ENCODE measurements at regions not wholly inside any gene's neighbourhood (a gene's known extent, or its start where the extent isn't known, plus 50 kb on each side); places are given as distances from the start of the nearest gene placed in this dataset.
"Not testable (repeated sequence)": the region's sequence is repeated elsewhere in the genome, so short reads cannot be mapped to it uniquely, and the experiment has no call there.

- intact Hi-C loops (cut with DNase I), result no loop called here
- no peak for DNase-seq (ENCODE audit: low spot score)
Observed at GRCh38 chr6:2611092-2611491, 139.6 kb downstream of the MYLK4 start.

DNA sequence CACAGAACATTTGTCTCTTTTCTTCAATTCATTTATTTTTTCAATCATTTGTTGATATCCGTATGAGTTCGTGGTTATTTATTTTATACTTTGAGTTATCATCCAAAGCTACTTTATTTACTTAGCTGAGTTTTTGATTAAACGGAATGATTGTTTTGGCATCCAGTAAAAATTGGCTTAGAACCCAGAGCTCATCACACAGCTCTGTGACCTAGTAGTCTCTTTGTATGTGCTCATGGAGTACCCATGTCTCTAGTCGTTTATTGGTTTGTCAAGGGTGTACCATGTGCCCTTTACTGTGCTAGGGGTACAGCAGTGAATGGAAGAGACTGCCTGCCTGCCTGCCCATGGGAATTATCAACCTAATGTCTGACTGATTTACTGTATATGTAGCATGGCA lies 142.2 kb downstream of the MYLK4 start:
- intact Hi-C loops (cut with DNase I), result no loop called here

DNA sequence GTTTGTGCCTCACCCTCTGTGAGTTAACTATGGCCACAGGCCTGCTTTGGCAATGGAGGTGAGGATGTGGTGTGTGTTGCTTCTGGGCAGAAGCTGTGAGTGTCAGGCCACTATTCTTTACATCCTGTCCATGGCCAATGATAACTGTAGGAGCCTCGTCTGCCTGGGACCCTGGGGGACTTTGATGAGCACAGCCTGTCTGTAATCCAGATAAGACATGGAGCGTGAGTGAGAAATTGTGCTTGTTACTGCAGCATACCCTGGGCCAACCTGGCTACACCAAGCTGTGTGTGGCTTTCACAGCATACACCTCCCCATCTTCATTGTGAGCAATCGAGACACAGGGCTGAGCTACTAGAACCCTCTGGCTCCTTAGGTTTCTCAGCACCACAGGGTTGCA lies 150.4 kb downstream of the MYLK4 start:
- no peak for DNase-seq (ENCODE audit: low spot score)
- intact Hi-C loops (cut with DNase I), result no loop called here

More for the DNA sequence above, 142.2 kb downstream of the MYLK4 start:
- DNase-seq (ENCODE audit: low spot score), result no peak

GRCh38 chr6:2599817-2600216 lies 150.9 kb downstream of the MYLK4 start:
- intact Hi-C loops (cut with DNase I), result no loop called here
- DNase-seq (ENCODE audit: low spot score), result no peak

GRCh38 chr6:2598867-2599266 lies 151.9 kb downstream of the MYLK4 start:
- intact Hi-C loops (cut with DNase I), result no loop called here
- no peak for DNase-seq (ENCODE audit: low spot score)

DNA sequence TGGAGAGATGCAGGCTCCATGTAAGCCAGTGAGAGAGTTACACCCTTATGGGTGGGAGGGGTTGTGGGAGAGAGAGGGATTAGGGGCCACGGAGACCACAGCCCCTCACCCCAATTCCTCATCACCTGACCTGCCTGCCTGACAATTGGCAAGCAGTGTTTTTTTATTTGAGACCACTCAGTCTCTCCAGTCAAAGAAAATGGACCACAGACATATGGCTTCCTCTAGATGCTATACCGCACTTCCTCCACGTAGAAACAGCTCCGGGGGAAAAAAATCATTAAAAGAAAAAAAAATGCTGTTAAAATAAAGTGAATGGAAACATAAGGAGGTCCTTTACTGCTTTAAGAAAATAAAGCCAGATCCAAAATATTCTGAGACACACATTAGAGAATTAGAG lies 152.7 kb downstream of the MYLK4 start:
- intact Hi-C loops (cut with DNase I), result no loop called here
- DNase-seq (ENCODE audit: low spot score), result no peak

- intact Hi-C loops (cut with DNase I), result not testable (repeated sequence)
Observed at GRCh38 chr6:2597457-2597856, 153.3 kb downstream of the MYLK4 start.

GRCh38 chr6:2596222-2596621 lies 154.5 kb downstream of the MYLK4 start:
- no peak for DNase-seq (ENCODE audit: low spot score)
- intact Hi-C loops (cut with DNase I), result no loop called here

More at GRCh38 chr6:2597457-2597856, 153.3 kb downstream of the MYLK4 start:
- not testable (repeated sequence) for DNase-seq (ENCODE audit: low spot score)

- DNase-seq (ENCODE audit: low spot score), result no peak
- intact Hi-C loops (cut with DNase I), result no loop called here
Observed at GRCh38 chr6:2594868-2595267, 155.9 kb downstream of the MYLK4 start.

DNA sequence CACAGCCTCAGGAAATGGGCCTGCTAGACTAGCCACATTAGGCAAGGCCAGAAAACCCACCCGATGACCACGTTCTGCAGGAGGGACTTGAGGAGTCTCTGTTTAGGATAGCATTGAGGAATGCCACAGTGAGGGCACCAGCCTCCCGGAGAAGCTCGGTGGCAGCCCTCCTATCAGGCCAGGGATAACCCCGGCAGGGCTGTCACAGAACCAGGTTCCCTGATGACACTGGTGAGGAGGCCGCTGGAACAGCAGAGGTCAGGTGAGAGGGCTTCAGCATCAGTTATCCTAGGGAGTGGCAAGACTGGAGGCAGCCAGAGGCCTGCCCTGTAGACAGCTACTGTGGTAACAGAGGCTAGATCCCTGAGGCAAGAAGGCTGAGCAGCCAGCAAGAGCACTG lies 157.6 kb downstream of the MYLK4 start:
- intact Hi-C loops (cut with DNase I), result no loop called here
- no peak for DNase-seq (ENCODE audit: low spot score)

GRCh38 chr6:2589171-2589661 lies 161.5 kb downstream of the MYLK4 start:
- no peak for DNase-seq (ENCODE audit: low spot score)
- intact Hi-C loops (cut with DNase I), result no loop called here

DNA sequence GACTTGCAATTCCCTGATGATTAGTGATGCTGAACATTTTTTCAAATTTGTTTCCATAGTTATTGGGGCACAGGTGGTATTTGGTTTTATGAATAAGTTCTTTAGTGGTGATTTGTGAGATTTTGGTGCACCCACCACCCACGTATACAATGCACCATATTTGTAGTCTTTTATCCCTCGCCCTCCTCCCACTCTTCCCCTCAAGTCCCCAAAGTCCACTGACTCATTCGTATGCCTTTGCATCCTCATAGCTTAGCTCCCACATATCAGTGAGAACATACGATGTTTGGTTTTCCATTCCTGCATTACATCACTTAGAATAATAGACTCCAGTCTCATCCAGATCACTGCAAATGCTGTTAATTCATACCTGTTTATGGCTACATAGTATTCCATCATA lies 167.3 kb downstream of the MYLK4 start:
- no peak for DNase-seq (ENCODE audit: low spot score)

DNA sequence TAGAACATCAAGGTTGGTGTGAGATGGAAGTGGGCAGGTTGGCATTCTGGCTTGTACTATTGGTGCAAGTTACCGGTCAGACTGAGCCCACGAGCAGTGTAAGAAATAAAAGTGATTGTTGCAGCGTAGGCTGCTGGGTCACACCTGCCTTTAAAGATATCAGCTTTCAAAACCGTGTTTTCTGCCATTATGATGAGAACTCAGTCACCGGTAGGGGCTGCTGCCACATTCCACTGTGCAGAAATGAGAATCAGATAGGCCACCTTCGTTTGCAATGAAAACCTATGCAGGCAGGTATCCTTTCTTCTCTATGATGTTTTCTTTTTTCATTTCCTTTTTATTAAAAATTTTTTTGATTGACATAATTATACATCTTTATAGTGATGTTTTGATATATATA lies 168.5 kb downstream of the MYLK4 start:
- intact Hi-C loops (cut with DNase I), result no loop called here
- DNase-seq (ENCODE audit: low spot score), result no peak

More for the DNA sequence above, 167.3 kb downstream of the MYLK4 start:
- intact Hi-C loops (cut with DNase I), result no loop called here

DNA sequence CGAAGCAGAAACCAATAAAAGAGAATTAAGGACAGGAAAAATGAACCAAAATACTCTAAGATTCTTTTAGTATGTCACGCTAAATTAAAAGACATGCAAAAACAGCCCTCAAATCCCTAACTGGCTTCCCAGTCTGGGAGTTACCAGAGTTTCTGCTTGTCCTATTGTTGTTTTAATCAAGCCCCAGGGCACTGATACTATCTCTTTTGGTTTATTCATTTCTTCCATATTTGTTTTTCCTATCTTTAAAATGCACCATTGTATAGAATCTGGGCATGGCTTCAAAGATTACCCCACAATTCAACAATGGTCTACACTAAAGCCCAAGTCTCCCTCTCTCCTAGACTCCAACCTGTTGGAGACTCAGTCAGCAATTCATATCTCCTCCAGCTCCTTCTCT lies 169.1 kb downstream of the MYLK4 start:
- DNase-seq (ENCODE audit: low spot score), result no peak

DNA sequence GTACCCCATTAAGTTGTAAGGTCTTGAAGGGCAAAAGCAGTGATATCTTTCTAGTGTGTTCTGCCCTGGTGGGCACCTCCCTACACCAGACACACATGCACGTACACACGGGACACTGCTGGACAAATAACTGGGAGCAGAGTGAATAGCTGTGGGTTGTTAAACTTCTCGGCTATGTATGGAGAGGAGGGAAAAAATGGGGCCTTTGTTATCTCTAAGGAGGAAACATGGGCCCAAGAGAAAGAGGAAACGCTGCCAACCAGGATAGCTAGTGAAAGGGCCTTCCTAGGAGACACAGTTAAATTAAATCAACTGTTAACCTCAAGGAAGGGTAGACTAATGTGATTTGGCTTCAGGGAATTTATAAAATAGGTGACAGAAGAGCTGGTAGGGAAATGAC lies 169.7 kb downstream of the MYLK4 start:
- DNase-seq (ENCODE audit: low spot score), result no peak
- intact Hi-C loops (cut with DNase I), result no loop called here

More for the DNA sequence above, 169.1 kb downstream of the MYLK4 start:
- intact Hi-C loops (cut with DNase I), result no loop called here

DNA sequence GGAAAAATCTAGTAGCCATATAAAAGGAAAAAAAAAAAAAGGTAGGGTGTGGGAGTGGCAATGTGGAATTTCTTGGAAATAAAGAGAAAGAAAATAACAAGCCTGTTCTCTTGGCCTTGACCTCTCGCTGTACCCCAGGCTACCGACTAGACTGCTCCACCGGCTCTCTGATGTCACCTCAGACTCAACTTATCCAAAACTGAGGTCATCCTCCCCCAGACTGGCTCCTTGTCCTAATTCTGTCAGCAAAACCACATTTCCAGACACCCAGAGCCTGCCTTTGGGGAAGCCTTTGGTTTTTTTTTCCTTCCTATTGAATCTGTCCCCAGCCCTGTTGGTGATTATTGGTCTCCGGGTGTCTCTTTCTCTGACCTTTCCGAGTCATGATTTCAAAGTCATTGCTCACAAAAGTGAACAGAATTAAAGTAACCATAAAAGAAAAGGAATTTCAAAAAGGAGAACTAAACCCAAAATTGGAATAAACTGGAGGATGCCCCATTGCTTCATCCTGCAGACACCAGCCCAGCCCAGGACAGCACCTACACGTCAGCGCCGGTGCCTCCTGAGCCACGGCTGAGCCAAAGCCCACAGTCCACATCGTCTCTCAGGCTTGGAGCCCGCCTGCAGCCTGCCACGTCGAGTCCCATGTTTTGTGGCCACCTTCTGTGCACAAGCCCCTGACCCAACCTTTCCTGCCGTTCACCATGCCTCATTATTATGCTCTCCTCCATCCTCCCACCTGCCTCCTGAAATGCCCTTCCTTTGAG lies 170.7 kb downstream of the MYLK4 start:
- intact Hi-C loops (cut with DNase I), result loop anchor here (2.0 kb wide), 1 partner anchor 45 kb away; no protein-coding TSS in a partner anchor
- no peak for DNase-seq (ENCODE audit: low spot score)

DNA sequence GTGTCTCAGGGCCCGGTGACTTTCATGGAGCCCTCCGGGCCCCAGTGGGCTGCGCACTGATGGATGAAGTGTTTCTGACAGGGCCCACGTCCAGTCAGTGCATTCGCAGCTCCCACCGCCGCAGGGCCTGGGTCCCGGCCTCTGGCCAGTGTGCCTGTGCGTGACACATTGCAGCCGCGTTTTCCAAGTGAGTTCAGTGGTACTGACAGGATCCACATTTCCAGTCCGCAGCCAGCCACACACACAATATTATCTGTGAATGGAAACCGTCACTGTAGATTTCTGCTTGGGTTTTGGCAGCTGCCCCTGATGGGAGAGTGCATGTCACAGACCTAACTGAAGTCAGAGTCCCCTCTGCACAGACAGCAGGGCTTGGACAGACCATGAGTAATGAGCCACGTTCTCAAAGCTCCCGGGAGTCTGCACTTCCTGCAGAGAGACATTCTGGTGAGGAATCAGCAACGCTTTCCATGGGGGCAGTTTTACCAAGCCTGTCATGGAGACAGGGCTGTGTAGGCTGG lies 171.4 kb downstream of the MYLK4 start:
- DNase-seq (ENCODE audit: low spot score), result no peak
- intact Hi-C loops (cut with DNase I), result loop anchor here (2.0 kb wide), 1 partner anchor 46 kb away; no protein-coding TSS in a partner anchor

GRCh38 chr6:2578767-2579166 lies 172.0 kb downstream of the MYLK4 start:
- intact Hi-C loops (cut with DNase I), result loop anchor here (2.0 kb wide), 1 partner anchor 46 kb away; no protein-coding TSS in a partner anchor
- DNase-seq (ENCODE audit: low spot score), result no peak

- intact Hi-C loops (cut with DNase I), result no loop called here
- DNase-seq (ENCODE audit: low spot score), result no peak
Observed at GRCh38 chr6:2576499-2576898, 174.2 kb downstream of the MYLK4 start.

- intact Hi-C loops (cut with DNase I), result no loop called here
- no peak for DNase-seq (ENCODE audit: low spot score)
Observed at GRCh38 chr6:2575236-2575635, 175.5 kb downstream of the MYLK4 start.

DNA sequence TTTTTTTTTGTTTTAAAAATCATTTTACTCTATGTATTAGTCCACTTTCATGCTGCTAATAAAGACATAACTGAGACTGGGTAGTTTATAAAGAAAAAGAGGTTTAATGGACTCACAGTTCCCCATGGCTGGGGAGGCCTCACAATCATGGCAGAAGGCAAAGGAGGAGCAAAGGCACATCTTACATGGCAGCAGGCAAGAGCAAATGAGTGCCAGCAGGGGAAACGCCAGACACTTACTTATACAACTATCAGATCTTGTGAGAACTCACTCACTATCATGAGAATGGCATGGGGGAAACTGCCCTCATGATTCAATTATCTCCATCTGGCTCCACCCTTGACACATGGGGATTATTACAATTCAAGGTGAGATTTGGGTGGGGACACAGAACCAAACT lies 181.3 kb downstream of the MYLK4 start:
- intact Hi-C loops (cut with DNase I); DNase-seq (ENCODE audit: low spot score): not testable (repeated sequence)

Data from cardiac septum (tissue), 1 donor.